Stimulated activated CD4-positive, alpha-beta T cell treated with anti-CD3 and anti-CD28 coated beads, TNF-alpha, amount 100 ng/mL, for 1 hour (primary cell): ENCODE measurements at regions not wholly inside any gene's neighbourhood (a gene's known extent, or its start where the extent isn't known, plus 50 kb on each side); places are given as distances from the start of the nearest gene placed in this dataset.

Source experiments
- DNase-seq, 3 donors: peaks; one replicate each; pipeline ENCODE4 v3.0.0-alpha.2; 2020; ENCODE audit warnings: low read depth in 3 of 3, low spot score in 1 of 3

DNA sequence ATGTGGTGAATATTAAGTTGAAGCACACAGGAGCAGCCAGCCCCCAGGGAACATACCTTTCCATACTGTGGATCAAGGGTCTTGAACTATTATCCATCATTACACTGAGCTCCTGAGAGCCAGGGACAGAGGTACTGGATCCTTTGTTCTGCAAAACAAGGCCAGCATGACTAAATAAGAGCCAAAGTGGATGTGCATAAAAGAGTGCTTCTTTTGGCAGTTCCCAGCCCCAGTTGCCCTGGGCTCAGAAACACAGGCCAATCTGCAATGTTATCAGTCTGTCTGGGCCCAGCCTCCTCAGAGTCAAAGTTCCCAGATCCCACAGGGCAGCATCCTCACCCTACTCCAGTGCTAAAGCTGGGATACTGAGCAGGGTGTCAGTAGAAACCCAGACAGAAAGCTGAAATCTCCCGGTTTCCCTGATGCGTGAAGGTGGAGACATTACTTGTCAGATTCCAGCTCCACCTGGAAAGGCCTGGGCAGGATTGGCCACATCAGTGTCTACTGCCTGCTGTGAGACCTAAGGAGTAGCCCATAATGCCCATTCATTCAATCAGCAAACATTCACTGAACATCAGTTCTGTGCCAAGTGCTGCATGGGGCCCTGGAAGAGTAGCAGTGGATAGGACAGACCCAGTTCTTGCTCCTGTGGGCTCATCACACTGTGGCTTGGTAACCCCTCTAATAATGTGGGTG lies 342.7 kb downstream of the CXCL12 start:
- DNase-seq: no peak

DNA sequence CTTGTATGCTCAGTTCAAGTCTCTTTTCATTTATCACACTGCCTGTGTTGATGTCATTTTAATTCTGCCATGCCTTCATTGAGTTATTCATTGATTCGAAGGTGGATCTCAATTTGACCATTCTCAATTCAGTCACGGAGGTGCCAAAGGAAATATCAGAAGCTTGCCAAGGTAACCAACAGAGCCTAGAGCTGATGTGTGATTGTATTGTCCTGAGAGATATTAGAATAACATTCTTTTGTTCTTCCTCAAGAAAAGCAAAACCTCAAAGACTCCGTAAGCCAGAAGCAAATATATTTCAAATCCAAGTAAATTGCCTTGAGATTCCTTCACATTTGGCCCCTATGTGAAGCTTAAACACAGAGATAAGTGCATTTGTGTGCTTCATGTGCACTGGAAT lies 345.3 kb downstream of the CXCL12 start:
- no peak for DNase-seq

GRCh38 chr10:44036425-44036824 lies 348.5 kb downstream of the CXCL12 start:
- no peak for DNase-seq

GRCh38 chr10:44035474-44036197 lies 349.3 kb downstream of the CXCL12 start:
- no peak for DNase-seq

- DNase-seq: no peak
These were observed 350.0 kb downstream of the CXCL12 start for GRCh38 chr10:44034946-44035345.

GRCh38 chr10:44033008-44033407 lies 351.9 kb downstream of the CXCL12 start:
- DNase-seq: no peak

DNA sequence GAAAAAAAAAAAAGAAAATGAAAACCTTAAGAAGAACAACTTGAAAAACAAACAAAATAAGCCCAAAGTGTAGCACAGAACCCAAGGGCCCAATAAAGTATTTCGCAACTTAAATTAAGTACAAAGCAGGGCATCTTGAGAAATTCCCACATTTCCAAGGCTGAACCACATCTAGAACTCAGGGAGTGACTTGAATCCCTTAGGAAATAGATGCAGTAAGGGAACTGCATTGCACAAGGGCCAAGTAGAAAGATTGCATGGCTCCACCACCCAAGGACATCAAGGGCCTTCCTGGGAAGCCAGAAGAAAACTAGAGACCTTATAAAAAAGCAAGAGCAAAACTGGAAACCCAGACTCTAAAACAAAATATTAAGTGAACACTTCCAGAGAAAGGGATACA lies 352.7 kb downstream of the CXCL12 start:
- DNase-seq: no peak

- no peak for DNase-seq
These were observed 354.2 kb downstream of the CXCL12 start for GRCh38 chr10:44030738-44031137.

DNA sequence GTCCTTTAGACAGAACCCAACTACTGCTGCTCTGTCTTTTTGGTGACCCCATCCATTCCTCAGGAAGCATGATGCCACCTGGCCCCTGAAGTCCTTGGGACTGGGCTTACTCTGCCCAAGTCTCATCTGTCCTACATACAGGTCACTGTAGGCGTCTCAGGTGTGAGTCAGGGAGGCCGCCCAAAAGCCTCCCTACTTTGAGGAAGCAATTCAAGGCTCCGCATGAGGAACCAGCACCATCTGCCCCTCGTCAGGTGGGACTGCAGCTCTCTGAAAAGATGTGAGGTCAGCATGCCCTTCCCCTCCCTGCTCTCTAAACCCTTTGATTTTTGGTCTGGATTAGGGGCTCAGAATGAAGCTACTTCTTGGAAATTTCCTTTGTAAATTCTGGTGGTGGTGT lies 354.8 kb downstream of the CXCL12 start:
- DNase-seq: no peak

- no peak for DNase-seq
These were observed 356.3 kb downstream of the CXCL12 start for GRCh38 chr10:44028384-44029137.

GRCh38 chr10:44024356-44025116 lies 360.4 kb downstream of the CXCL12 start:
- no peak for DNase-seq

GRCh38 chr10:44023517-44023916 lies 361.4 kb downstream of the CXCL12 start:
- no peak for DNase-seq

GRCh38 chr10:44022203-44022602 lies 362.7 kb downstream of the CXCL12 start:
- DNase-seq: no peak

DNA sequence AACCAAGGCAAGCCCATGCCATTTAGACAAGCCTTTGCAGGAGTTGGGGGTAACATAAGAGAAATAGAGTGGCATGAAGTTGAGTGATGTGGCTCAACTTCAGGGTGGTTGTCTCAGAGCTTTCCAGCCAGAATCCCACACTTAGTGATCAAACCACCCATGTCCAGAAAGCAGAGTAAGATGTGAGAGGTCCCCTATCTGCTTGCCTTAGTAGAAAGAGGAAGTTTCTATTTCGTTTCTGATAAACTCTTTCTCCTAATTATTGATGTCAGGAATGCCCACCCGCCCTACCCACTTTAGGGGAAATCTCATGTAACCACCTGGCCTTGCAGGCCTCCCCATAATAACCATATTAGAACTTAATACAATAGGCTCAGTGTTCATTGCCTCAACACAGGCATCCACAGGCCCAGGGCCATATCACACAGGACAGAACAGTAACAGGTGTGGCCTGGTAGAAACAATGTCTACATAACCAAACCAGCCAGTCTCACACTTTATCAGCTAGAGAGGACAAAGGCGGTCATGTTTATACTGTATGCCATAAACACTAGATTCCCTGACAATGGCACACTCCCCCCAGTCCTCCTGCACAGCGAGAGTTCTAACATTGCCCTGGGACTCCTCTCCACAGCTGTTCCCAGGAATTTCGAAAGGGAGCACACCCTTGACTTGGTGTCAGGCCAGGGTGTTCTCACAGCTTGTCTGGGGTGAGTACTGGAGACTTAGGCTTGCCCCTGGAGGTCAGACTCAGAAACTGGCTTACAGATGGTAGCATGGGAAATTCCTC lies 364.4 kb downstream of the CXCL12 start:
- DNase-seq: no peak

- DNase-seq: no peak
These were observed 367.3 kb downstream of the CXCL12 start for GRCh38 chr10:44017483-44018145.

DNA sequence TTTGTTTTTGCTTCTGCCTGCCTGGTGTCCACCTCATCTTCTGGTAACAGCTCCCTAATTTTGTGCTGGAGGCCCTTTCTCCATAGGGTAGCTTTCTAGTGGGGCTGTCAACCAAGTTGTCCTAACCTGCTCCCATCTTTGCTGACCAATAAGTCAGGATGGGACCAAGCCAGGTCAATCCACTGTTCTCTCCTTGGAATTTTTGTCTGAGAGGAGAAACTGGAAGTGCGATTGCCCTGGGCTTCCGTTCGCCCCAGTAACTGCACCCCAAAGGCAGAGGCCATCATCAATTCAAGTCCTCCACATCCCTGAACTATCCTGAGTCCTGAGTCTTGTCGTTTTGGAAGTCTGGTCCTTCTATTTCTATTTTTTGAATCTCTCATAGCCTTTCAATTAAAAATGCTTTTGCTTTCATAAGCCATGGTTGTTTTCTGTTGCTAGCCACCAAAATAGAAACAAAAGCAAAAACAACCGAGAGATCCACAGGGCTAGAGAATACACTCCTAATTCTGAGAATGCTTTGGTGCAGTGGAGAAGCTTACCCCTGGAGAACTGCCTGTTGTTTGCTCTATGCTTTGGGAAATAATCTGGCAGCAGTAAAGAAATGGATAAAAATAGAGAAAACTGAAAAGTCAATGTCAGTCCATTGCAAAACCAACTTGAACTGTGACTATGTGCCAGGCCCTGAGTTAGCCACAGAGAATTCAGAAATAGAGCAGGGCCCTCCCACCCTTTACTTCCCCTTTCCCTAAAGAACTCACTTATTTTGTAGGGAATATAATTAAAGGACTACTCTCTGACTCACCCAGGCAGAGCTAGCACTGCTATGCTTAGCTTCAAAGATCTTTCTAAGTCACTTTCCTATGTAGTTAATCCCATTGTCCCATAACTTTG lies 368.1 kb downstream of the CXCL12 start:
- no peak for DNase-seq

GRCh38 chr10:44015702-44016500 lies 367.2 kb upstream of the ZNF32 start:
- DNase-seq: no peak

- no peak for DNase-seq
These were observed 366.1 kb upstream of the ZNF32 start for GRCh38 chr10:44014644-44015250.
